SK-N-SH (cell line): ENCODE measurements at regions not wholly inside any gene's neighbourhood (a gene's known extent, or its start where the extent isn't known, plus 50 kb on each side); places are given as distances from the start of the nearest gene placed in this dataset.

ENCODE experiments used
- CTCF ChIA-PET: fragments of 300-600, 350-600 bp; formaldehyde crosslinking; extraction: SDS; loops from one replicate; lab custom pipeline; 2021; lab: Yijun Ruan, JAX
- POLR2A ChIA-PET: fragments of 350-600 bp; sonication (Branson Sonifier 250); formaldehyde crosslinking; extraction: SDS; loops from one replicate; lab custom pipeline; 2020; ENCODE audit warnings: antibody characterized with exemption, inconsistent platforms; lab: Yijun Ruan, JAX
- DNase-seq: peaks from one replicate; pipeline ENCODE4 v3.0.0; 2012
- H2AFZ ChIP-seq: fragments of 200-600 bp; sonication (generic); 2 replicates; pipeline ENCODE4 v1.8.1; 2016; ENCODE audit warnings: antibody characterized with exemption, mild to moderate bottlenecking, low read depth
- H3F3A ChIP-seq: fragments of 200-600 bp; sonication (generic); replicated peaks from 2 replicates; pipeline ENCODE3; 2016; ENCODE audit warnings: antibody characterized with exemption, mild to moderate bottlenecking; ENCODE audit not compliant: insufficient read depth
- H3K27ac ChIP-seq, 2 experiments: fragments of 200-500 bp in 1 of 2; fragments of 200-600 bp in 1 of 2; sonication (Bioruptor generic) in 1 of 2; sonication (generic), shearing (Covaris generic) in 1 of 2; 2 replicates each; pipeline versions ENCODE4 v1.5.1 to v1.6.1; 2014 to 2016; ENCODE audit warnings: low read depth in 2 of 2, inconsistent platforms in 1 of 2, low read length in 1 of 2, mild to moderate bottlenecking in 1 of 2, mixed read lengths in 1 of 2
- H3K27me3 ChIP-seq: fragments of 200-600 bp; sonication (generic), shearing (Covaris generic); 2 replicates; pipeline ENCODE4 v1.6.1; 2016; ENCODE audit warnings: mixed run types; ENCODE audit not compliant: insufficient read depth
- H3K36me3 ChIP-seq, 2 experiments: fragments of 200-500 bp in 1 of 2; fragments of 200-600 bp in 1 of 2; sonication (Bioruptor generic) in 1 of 2; sonication (generic) in 1 of 2; replicated peaks in 1 of 2; 2 replicates each; pipeline versions ENCODE3 to v1.5.1; 2014 to 2016; ENCODE audit warnings: low read length in 1 of 2, mild to moderate bottlenecking in 1 of 2; ENCODE audit not compliant: insufficient read depth in 2 of 2, control insufficient read depth in 1 of 2
- H3K4me1 ChIP-seq, 2 experiments: fragments of 200-500 bp in 1 of 2; fragments of 200-600 bp in 1 of 2; sonication (Bioruptor generic) in 1 of 2; sonication (generic), shearing (Covaris generic) in 1 of 2; 2 replicates each; pipeline versions ENCODE4 v1.5.1 to v1.6.1; 2014 to 2016; ENCODE audit warnings: low read depth in 1 of 2, low read length in 1 of 2, mixed run types in 1 of 2; ENCODE audit not compliant: insufficient read depth in 2 of 2, control insufficient read depth in 1 of 2
- H3K4me2 ChIP-seq: fragments of 200-600 bp; sonication (generic), shearing (Covaris generic); 2 replicates; pipeline ENCODE4 v1.6.1; 2017; ENCODE audit warnings: mixed run types
- H3K4me3 ChIP-seq, 2 experiments: fragments of 200-500 bp in 1 of 2; fragments of 200-600 bp in 1 of 2; sonication (Bioruptor generic) in 1 of 2; sonication (generic), shearing (Covaris generic) in 1 of 2; 2 replicates each; pipeline versions ENCODE4 v1.5.1 to v1.8.1; 2014 to 2016; ENCODE audit warnings: low read depth in 2 of 2, inconsistent platforms in 1 of 2, low read length in 1 of 2, mild to moderate bottlenecking in 1 of 2, mixed read lengths in 1 of 2, moderate library complexity in 1 of 2
- H3K79me2 ChIP-seq: fragments of 200-600 bp; sonication (generic); 2 replicates; pipeline ENCODE4 v1.8.1; 2017; ENCODE audit warnings: mild to moderate bottlenecking; ENCODE audit not compliant: insufficient read depth
- H3K9ac ChIP-seq: fragments of 200-600 bp; sonication (generic); 2 replicates; pipeline ENCODE4 v1.6.1; 2017; ENCODE audit warnings: mixed run types
- H3K9me2 ChIP-seq: fragments of 200-600 bp; sonication (generic); 2 replicates; pipeline ENCODE4 v1.6.1; 2017; ENCODE audit warnings: mixed run types
- H3K9me3 ChIP-seq: fragments of 200-600 bp; sonication (generic); 2 replicates; pipeline ENCODE4 v1.6.1; 2017; ENCODE audit warnings: mixed run types, mild to moderate bottlenecking, moderate library complexity
- H4K20me1 ChIP-seq: fragments of 200-600 bp; sonication (generic); 2 replicates; pipeline ENCODE4 v1.6.1; 2017; ENCODE audit warnings: mild to moderate bottlenecking, mixed run types; ENCODE audit not compliant: insufficient read depth
- EZH2phosphoT487 ChIP-seq: fragments of 200-600 bp; sonication (generic); IDR thresholded peaks from 2 replicates; pipeline ENCODE4 v1.6.1; 2017; ENCODE audit warnings: low read depth, mixed run types, mild to moderate bottlenecking, antibody characterized with exemption, moderate library complexity, borderline replicate concordance
- FOXJ3 ChIP-seq: sonication (generic); formaldehyde crosslinking; IDR thresholded peaks from 2 replicates; pipeline ENCODE4 v1.5.1; 2020; ENCODE audit warnings: mild to moderate bottlenecking, missing genetic modification reagents
- FOXM1 ChIP-seq: IDR thresholded peaks from 2 replicates; pipeline ENCODE4 v1.4.0; 2012; ENCODE audit warnings: low read depth, mild to moderate bottlenecking
- GABPA ChIP-seq: IDR thresholded peaks from 2 replicates; pipeline ENCODE4 v1.4.0; 2012; ENCODE audit warnings: low read depth, mild to moderate bottlenecking
- POLR2AphosphoS5 ChIP-seq: IDR thresholded peaks from 2 replicates; pipeline ENCODE4 v1.6.1; 2012; ENCODE audit warnings: low read depth, low read length
- RAD21 ChIP-seq: IDR thresholded peaks from 2 replicates; pipeline ENCODE4 v1.6.1; 2012; ENCODE audit warnings: mild to moderate bottlenecking, low read length
- RFX5 ChIP-seq: IDR thresholded peaks from 2 replicates; pipeline ENCODE4 v1.6.1; 2012; ENCODE audit warnings: mild to moderate bottlenecking, improper control_type of control experiment, low read length
- SMC3 ChIP-seq: IDR thresholded peaks from 2 replicates; pipeline ENCODE4 v1.6.1; 2012; ENCODE audit warnings: low read depth, low read length, improper control_type of control experiment
- TAF1 ChIP-seq: IDR thresholded peaks from 2 replicates; pipeline ENCODE4 v1.6.1; 2012; ENCODE audit warnings: low read depth, mild to moderate bottlenecking, low read length, moderate library complexity, borderline replicate concordance
- YY1 ChIP-seq: IDR thresholded peaks from 2 replicates; pipeline ENCODE4 v1.4.0; 2012; ENCODE audit warnings: low read depth, mild to moderate bottlenecking
- WGBS: methylation state at CpG from one replicate; pipeline ENCODE4 v1.1.6; 2017; ENCODE audit warnings: low lambda C conversion rate; 5-methylcytosine and 5-hydroxymethylcytosine counted together
- TF ChIP-seq, protein P1 (sequence below): IDR thresholded peaks from 2 replicates; pipeline ENCODE4 v1.4.0; 2012; ENCODE audit warnings: low read depth, borderline replicate concordance
- TF ChIP-seq, protein P2 (sequence below): IDR thresholded peaks from 2 replicates; pipeline ENCODE4 v1.4.0; 2012; ENCODE audit warnings: low read depth
- TF ChIP-seq, protein P3 (sequence below): fragments of 200-600 bp; sonication (generic); IDR thresholded peaks from 2 replicates; pipeline ENCODE4 v1.6.1; 2017; ENCODE audit warnings: antibody characterized with exemption, mild to moderate bottlenecking, moderate library complexity
- TF ChIP-seq, protein P4 (sequence below): fragments of 150-350 bp; IDR thresholded peaks from 2 replicates; pipeline ENCODE4 v1.6.1; 2017; ENCODE audit warnings: antibody characterized with exemption, low read length, low read depth, borderline replicate concordance

DNA sequence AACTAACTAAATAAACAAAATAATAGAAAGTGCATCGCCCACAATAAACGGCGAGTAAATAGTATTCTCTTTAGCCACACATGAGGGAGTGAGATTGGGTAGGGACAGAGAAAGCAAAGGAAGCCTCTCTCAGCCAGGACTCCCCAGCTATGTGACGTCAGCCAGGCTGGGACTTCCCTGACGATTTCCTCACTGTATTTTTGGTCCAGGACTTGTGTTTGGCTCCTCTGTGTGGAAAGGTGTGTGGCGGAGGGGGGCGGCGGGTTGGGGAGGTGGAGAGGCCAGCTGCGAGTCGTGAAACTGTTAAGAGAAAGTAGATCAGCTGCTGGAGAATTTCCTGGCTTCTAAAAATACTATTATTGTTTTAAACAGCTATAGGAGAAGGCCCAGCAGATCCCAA is 1124.6 kb downstream of the AACS start:
- Histone ChIP-seq H3K9me2 (no peaks in the 10 kb centered on the region), H3K79me2 (no peaks in the 10 kb centered on the region), H3K4me1 (no peaks in the 10 kb centered on the region), H3K4me2 (no peak overlapping the region), H3K27me3 (no peaks in the 10 kb centered on the region), H3K27ac (no peak overlapping the region), H3K4me3 (no peak overlapping the region), H3F3A (no peaks in the 10 kb centered on the region), H3K9me3 (no peaks in the 10 kb centered on the region), H3K36me3 (no peaks in the 10 kb centered on the region), H3K9ac (no peak overlapping the region), H4K20me1 (no peaks in the 10 kb centered on the region), H2AFZ (no peak overlapping the region)
- ChIA-PET CTCF (no interaction called here), POLR2A (no interaction called here)
- no peak for DNase-seq
- 64% methylated on average over 10 of the region's 10 CpGs for WGBS
- TF ChIP-seq, protein P1, sequence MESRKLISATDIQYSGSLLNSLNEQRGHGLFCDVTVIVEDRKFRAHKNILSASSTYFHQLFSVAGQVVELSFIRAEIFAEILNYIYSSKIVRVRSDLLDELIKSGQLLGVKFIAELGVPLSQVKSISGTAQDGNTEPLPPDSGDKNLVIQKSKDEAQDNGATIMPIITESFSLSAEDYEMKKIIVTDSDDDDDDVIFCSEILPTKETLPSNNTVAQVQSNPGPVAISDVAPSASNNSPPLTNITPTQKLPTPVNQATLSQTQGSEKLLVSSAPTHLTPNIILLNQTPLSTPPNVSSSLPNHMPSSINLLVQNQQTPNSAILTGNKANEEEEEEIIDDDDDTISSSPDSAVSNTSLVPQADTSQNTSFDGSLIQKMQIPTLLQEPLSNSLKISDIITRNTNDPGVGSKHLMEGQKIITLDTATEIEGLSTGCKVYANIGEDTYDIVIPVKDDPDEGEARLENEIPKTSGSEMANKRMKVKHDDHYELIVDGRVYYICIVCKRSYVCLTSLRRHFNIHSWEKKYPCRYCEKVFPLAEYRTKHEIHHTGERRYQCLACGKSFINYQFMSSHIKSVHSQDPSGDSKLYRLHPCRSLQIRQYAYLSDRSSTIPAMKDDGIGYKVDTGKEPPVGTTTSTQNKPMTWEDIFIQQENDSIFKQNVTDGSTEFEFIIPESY: no peak
- TF ChIP-seq FOXM1: no peak
- no peak for TF ChIP-seq GABPA
- TF ChIP-seq RAD21: no peak
- TF ChIP-seq, protein P2, sequence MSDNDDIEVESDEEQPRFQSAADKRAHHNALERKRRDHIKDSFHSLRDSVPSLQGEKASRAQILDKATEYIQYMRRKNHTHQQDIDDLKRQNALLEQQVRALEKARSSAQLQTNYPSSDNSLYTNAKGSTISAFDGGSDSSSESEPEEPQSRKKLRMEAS: no peak

DNA sequence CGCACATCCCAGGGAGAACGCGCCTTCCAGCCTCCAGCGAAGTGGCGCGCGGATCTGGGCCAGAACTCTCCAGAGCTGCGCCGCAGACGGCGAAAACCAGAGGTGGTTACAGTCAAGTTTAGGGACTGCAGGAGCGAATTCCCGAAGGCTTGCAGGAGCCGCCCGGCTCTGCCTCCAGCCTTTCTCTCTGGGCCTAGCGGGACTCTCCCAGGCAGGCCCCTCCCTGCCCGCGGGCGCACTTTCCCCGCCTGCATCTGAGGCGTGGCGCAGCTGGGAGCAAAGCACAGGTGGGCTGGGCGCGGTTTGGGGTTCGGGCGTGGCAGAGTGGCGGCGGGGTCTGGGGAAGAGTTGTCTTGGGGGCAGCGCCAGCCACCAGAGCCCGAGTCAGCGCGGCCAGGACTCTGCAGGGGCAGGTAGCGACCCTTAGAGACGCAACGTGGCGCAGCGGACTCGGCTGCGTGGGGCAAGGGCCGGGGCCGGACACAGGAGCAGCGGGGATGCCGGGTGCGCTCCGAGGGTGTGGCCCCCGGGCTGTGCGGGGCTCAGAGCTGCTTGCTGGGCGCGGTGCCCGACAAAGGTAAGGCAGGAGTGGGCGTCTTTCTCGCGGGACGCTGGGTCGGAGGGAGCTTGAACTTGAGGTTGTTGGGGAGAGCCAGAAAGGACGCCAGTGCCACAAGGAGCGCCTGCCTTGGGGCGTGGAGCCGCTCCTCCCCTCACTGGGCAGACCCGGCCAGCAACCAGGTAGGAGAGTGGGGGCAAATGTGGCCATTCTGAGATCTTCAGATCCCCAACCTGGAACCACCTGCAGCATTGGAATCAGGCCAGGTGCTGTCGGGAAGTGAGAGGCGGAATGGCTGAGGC is 1126.0 kb downstream of the AACS start:
- CTCF ChIA-PET: no interaction called here
- H3K4me1 ChIP-seq: no peaks in the 10 kb centered on the region
- no peaks in the 10 kb centered on the region for H3K9me2 ChIP-seq
- H3K27ac ChIP-seq: no peak overlapping the region
- 21% methylated on average over 36 of the region's 62 CpGs for WGBS
- no peak for TF ChIP-seq YY1
- TF ChIP-seq, protein P3, sequence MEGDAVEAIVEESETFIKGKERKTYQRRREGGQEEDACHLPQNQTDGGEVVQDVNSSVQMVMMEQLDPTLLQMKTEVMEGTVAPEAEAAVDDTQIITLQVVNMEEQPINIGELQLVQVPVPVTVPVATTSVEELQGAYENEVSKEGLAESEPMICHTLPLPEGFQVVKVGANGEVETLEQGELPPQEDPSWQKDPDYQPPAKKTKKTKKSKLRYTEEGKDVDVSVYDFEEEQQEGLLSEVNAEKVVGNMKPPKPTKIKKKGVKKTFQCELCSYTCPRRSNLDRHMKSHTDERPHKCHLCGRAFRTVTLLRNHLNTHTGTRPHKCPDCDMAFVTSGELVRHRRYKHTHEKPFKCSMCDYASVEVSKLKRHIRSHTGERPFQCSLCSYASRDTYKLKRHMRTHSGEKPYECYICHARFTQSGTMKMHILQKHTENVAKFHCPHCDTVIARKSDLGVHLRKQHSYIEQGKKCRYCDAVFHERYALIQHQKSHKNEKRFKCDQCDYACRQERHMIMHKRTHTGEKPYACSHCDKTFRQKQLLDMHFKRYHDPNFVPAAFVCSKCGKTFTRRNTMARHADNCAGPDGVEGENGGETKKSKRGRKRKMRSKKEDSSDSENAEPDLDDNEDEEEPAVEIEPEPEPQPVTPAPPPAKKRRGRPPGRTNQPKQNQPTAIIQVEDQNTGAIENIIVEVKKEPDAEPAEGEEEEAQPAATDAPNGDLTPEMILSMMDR: no peak
- no peak for TF ChIP-seq POLR2AphosphoS5
- TF ChIP-seq, protein P4, sequence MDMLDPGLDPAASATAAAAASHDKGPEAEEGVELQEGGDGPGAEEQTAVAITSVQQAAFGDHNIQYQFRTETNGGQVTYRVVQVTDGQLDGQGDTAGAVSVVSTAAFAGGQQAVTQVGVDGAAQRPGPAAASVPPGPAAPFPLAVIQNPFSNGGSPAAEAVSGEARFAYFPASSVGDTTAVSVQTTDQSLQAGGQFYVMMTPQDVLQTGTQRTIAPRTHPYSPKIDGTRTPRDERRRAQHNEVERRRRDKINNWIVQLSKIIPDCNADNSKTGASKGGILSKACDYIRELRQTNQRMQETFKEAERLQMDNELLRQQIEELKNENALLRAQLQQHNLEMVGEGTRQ: no peak
- TF ChIP-seq TAF1: no peak
- no peak for TF ChIP-seq RFX5
- no peak for TF ChIP-seq FOXJ3 (CRISPR knock-in tag)
- no peak for TF ChIP-seq EZH2phosphoT487
- TF ChIP-seq SMC3: no peak
- peak; percentile 14 for DNase-seq
- no peaks in the 10 kb centered on the region for H4K20me1 ChIP-seq
- H3K9ac ChIP-seq: no peak overlapping the region
- no peaks in the 10 kb centered on the region for H3K79me2 ChIP-seq
- no peaks in the 10 kb centered on the region for H3K9me3 ChIP-seq
- no peaks in the 10 kb centered on the region for H3F3A ChIP-seq
- no peaks in the 10 kb centered on the region for H3K36me3 ChIP-seq
- no peaks in the 10 kb centered on the region for H3K27me3 ChIP-seq
- POLR2A ChIA-PET: no interaction called here
- peak overlapping the region; percentile 40; a peak in 2 of 4 replicates for H3K4me3 ChIP-seq
- H2AFZ ChIP-seq: peak overlapping the region; percentile 40; the same call in 1 of the 2 replicates
- H3K4me2 ChIP-seq: peak overlapping the region; percentile 66
